ENCODE measurements at regions not wholly inside any gene's neighbourhood (a gene's known extent, or its start where the extent isn't known, plus 50 kb on each side); places are given as distances from the start of the nearest gene placed in this dataset.

DNA sequence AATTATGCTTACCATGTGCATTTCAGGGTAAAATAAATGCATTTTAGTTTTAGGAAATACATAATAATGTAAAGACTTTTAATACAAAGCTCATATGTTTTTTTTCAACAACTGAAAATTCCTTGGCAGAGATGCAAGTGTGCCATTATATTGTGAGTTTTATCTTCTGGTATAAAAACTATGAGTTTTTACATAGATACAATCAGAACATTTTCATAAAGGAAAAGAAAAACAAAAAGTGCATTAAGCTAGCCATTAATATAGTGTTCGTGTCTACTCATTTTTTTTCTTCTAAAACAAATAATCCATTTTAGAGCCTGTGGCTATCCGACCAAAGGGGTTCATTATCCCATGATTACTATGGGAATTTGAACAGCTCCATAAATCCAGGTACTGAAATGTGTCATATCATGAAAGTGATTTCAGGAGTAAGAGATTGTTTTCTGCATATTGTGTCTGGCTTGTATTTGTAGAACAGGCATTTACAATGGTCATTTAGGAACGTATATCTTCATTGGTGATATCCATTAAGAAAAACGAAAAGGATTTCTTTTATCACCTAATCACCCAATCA is 236.9 kb upstream of the SLC10A2 start:
- Histone ChIP-seq H3K9me2 (replicated peaks; ENCODE audit: insufficient read depth, low read length) (no peaks in the 10 kb centered on the region), H3K27ac (ENCODE audit: low read length) (no peak overlapping the region), H3K4me3 (ENCODE audit: low read length) (no peak overlapping the region), H3K79me2 (ENCODE audit: low read length) (no peaks in the 10 kb centered on the region), H2AFZ (ENCODE audit: low read length) (no peak overlapping the region), H3K4me2 (ENCODE audit: low read depth, low read length, poor library complexity, severe bottlenecking) (no peak overlapping the region), H3K4me1 (ENCODE audit: low read length) (no peaks in the 10 kb centered on the region), H4K20me1 (ENCODE audit: insufficient read depth, low read depth, low read length) (no peaks in the 10 kb centered on the region), H3K9ac (ENCODE audit: low read length) (no peak overlapping the region), H3K27me3 (ENCODE audit: low read length) (no peaks in the 10 kb centered on the region), H3K36me3 (ENCODE audit: insufficient read depth, low read length) (no peaks in the 10 kb centered on the region), H3K9me3 (ENCODE audit: low read length) (0 out of 2 replicates have a peak, but pooled peaks cover 5% of the 10 kb centered on the region)
- no peak for DNase-seq

DNA sequence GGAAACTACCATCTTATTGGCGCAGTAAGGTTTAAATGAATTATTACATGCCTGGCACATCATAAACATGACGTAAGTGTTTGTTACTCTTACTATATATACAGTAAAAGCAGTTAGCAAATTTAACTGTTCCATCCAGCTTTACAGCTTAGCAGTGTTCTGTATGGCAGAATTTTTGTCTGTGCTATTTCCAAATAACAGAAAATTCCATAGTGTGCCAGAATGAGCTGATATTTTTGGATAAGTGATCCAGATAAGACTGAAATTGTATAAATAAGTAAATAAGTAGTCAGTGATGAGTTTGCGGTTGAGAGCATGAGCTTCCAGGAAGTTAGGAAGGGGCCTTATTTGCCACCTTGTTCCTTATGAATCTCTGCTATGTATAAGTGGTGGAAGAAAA is 236.5 kb upstream of the SLC10A2 start:
- Histone ChIP-seq H2AFZ (ENCODE audit: low read length) (no peak overlapping the region), H3K4me1 (ENCODE audit: low read length) (no peaks in the 10 kb centered on the region), H3K4me2 (ENCODE audit: low read depth, low read length, poor library complexity, severe bottlenecking) (no peak overlapping the region), H3K79me2 (ENCODE audit: low read length) (no peaks in the 10 kb centered on the region), H3K9me2 (replicated peaks; ENCODE audit: insufficient read depth, low read length) (no peaks in the 10 kb centered on the region), H3K4me3 (ENCODE audit: low read length) (no peak overlapping the region), H3K9ac (ENCODE audit: low read length) (no peak overlapping the region), H3K27ac (ENCODE audit: low read length) (no peak overlapping the region), H3K9me3 (ENCODE audit: low read length) (peaks cover 4% of the 10 kb centered on the region; the same call in 1 of the 2 replicates), H3K36me3 (ENCODE audit: insufficient read depth, low read length) (no peaks in the 10 kb centered on the region), H3K27me3 (ENCODE audit: low read length) (no peaks in the 10 kb centered on the region), H4K20me1 (ENCODE audit: insufficient read depth, low read depth, low read length) (no peaks in the 10 kb centered on the region)
- DNase-seq, result no peak

DNA sequence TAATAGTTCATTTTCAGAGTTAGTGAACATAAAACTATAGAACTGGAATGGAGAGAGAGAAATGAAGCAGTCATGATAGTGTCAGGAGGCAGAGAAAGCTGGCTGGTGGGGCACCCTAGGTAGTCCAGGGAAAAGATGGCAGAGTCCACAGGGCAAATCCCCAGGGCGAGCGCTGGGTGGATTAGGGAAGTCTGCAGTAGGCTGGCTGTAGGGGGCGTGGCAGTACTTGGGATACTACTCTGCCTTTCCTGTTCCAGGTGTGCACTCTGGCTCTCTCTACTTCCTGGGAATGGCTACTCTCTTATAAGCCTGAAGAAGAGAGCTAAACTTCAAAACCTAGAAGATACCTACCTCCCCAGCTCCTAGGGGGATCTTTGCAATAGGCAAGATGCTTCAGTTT is 232.9 kb upstream of the SLC10A2 start:
- Histone ChIP-seq H4K20me1 (ENCODE audit: insufficient read depth, low read depth, low read length) (no peaks in the 10 kb centered on the region), H3K9me2 (replicated peaks; ENCODE audit: insufficient read depth, low read length) (no peaks in the 10 kb centered on the region), H3K9me3 (ENCODE audit: low read length) (peaks cover 11% of the 10 kb centered on the region; the same call in 1 of the 2 replicates), H3K27me3 (ENCODE audit: low read length) (no peaks in the 10 kb centered on the region), H3K79me2 (ENCODE audit: low read length) (no peaks in the 10 kb centered on the region), H3K36me3 (ENCODE audit: insufficient read depth, low read length) (no peaks in the 10 kb centered on the region), H3K4me1 (ENCODE audit: low read length) (no peaks in the 10 kb centered on the region), H3K9ac (ENCODE audit: low read length) (no peak overlapping the region), H2AFZ (ENCODE audit: low read length) (no peak overlapping the region), H3K4me2 (ENCODE audit: low read depth, low read length, poor library complexity, severe bottlenecking) (no peak overlapping the region), H3K4me3 (ENCODE audit: low read length) (no peak overlapping the region), H3K27ac (ENCODE audit: low read length) (no peak overlapping the region)
- no peak for DNase-seq

DNA sequence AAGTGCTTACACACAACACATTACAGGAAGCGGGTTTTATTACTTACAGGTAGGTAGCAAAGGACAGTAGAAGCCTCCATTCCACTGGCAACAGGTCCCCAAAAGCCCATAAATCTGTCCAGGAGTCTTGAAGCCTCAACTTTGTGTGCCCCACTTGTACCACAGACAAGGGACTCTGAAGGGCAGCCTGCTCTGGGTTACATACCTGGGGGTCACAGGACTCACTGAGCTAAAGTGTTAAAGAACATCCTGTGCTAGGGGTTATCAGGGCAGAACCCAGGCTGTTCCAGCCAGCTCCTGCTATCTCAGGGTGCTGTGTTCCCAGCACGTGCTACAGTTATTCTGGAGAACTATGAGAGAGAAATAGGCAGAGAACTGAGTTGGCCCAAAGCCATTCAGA is 230.9 kb upstream of the SLC10A2 start:
- Histone ChIP-seq H3K4me1 (ENCODE audit: low read length) (no peaks in the 10 kb centered on the region), H3K4me3 (ENCODE audit: low read length) (no peak overlapping the region), H3K4me2 (ENCODE audit: low read depth, low read length, poor library complexity, severe bottlenecking) (no peak overlapping the region), H3K79me2 (ENCODE audit: low read length) (no peaks in the 10 kb centered on the region), H3K36me3 (ENCODE audit: insufficient read depth, low read length) (no peaks in the 10 kb centered on the region), H3K27ac (ENCODE audit: low read length) (no peak overlapping the region), H3K27me3 (ENCODE audit: low read length) (no peaks in the 10 kb centered on the region), H2AFZ (ENCODE audit: low read length) (no peak overlapping the region), H4K20me1 (ENCODE audit: insufficient read depth, low read depth, low read length) (no peaks in the 10 kb centered on the region), H3K9me2 (replicated peaks; ENCODE audit: insufficient read depth, low read length) (no peaks in the 10 kb centered on the region), H3K9me3 (ENCODE audit: low read length) (peaks cover 11% of the 10 kb centered on the region; the same call in 1 of the 2 replicates), H3K9ac (ENCODE audit: low read length) (no peak overlapping the region)
- no peak for DNase-seq

DNA sequence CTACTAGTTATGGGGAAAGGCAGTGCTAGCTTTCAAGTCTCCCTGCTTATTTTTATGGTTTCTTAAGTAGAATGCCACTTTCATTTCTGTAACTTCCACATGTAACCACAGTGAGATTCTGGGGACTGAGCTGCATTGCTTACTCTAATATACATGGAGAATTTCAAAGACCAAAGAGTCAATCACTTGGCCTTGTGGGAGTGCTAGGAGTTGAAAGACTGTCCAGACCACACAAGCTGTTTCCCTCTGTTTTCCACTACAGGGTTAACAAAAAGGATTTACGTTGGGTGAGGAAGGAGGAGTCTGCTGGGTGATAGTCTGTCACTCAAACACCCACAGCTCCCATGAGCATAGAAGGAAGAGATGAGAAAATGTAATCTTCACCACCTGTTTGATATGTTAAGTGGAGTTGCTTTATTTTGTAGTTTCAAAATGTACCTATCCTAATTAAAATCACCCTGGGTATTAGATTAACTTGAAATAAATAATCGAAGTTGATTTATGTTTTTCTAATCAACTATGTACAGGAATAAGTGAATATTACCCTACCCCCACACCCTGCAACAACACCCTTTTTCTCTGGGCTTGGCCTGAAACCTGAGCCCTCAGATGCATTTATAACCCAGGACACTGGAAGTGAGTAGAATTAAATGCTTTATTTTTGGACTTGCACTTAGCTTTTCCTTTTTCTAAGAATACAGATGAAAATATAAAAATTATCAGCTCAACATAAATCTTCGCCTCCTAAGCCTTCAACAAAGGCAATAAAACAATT is 225.8 kb upstream of the SLC10A2 start:
- Histone ChIP-seq H3K27me3 (ENCODE audit: low read length) (no peaks in the 10 kb centered on the region), H3K4me1 (ENCODE audit: low read length) (no peaks in the 10 kb centered on the region), H4K20me1 (ENCODE audit: insufficient read depth, low read depth, low read length) (no peaks in the 10 kb centered on the region), H3K79me2 (ENCODE audit: low read length) (no peaks in the 10 kb centered on the region), H3K4me2 (ENCODE audit: low read depth, low read length, poor library complexity, severe bottlenecking) (no peak overlapping the region), H3K9me3 (ENCODE audit: low read length) (peaks cover 4% of the 10 kb centered on the region; the same call in 1 of the 2 replicates), H3K27ac (ENCODE audit: low read length) (no peak overlapping the region), H2AFZ (ENCODE audit: low read length) (no peak overlapping the region), H3K9me2 (replicated peaks; ENCODE audit: insufficient read depth, low read length) (no peaks in the 10 kb centered on the region), H3K9ac (ENCODE audit: low read length) (no peak overlapping the region), H3K4me3 (ENCODE audit: low read length) (no peak overlapping the region), H3K36me3 (ENCODE audit: insufficient read depth, low read length) (no peaks in the 10 kb centered on the region)
- DNase-seq, result no peak

DNA sequence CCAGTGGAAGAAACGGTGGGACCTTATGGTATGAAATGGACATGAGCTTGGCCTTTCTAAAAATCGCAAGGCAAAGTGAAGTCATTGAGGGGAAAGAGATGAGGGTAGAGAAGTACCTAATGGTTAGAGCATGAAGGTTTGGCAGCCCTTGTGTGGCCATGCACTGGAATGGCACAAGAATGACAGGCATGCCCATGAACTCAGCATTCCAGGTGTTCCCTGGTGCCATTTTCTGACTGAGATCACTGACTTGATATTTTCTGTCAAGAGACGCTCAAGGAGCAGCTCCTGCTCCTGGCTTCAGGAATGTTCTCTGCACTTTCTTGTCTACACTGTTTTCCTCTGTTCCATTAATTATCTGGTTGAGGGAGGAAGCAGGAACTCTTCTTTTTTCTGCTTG is 225.0 kb upstream of the SLC10A2 start:
- no peaks in the 10 kb centered on the region for H3K79me2 ChIP-seq (ENCODE audit: low read length)
- H3K9me2 ChIP-seq (replicated peaks; ENCODE audit: insufficient read depth, low read length), result no peaks in the 10 kb centered on the region
- H2AFZ ChIP-seq (ENCODE audit: low read length), result no peak overlapping the region
- no peak overlapping the region for H3K27ac ChIP-seq (ENCODE audit: low read length)
- no peaks in the 10 kb centered on the region; the same call in 1 of the 2 replicates for H3K9me3 ChIP-seq (ENCODE audit: low read length)
- no peak overlapping the region for H3K4me2 ChIP-seq (ENCODE audit: low read depth, low read length, poor library complexity, severe bottlenecking)
- DNase-seq, result no peak
- no peaks in the 10 kb centered on the region for H3K4me1 ChIP-seq (ENCODE audit: low read length)
- no peaks in the 10 kb centered on the region for H3K27me3 ChIP-seq (ENCODE audit: low read length)
- H3K9ac ChIP-seq (ENCODE audit: low read length), result no peak overlapping the region
- no peaks in the 10 kb centered on the region for H4K20me1 ChIP-seq (ENCODE audit: insufficient read depth, low read depth, low read length)
- no peak overlapping the region for H3K4me3 ChIP-seq (ENCODE audit: low read length)
- no peaks in the 10 kb centered on the region for H3K36me3 ChIP-seq (ENCODE audit: insufficient read depth, low read length)

DNA sequence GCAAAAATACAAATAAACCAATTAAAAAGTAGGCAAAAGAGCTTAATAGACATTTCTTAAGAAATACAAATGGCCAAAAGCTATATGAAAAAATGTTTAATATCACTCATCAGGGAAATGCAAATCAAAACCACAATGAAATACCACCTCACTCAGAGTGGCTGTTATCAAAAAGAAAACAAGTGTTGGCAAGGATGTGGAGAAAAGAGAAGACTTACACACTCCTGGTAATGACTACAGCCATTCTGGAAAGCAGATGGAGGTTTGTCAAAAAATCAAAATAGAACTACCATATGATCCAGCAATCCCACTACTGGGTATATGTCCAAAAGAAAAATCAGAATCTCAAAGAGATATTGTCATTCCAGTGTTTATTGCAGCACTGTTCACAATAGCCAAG is 223.5 kb upstream of the SLC10A2 start:
- H3K9me3 ChIP-seq (ENCODE audit: low read length), result no peaks in the 10 kb centered on the region; the same call in 1 of the 2 replicates
- H3K4me2 ChIP-seq (ENCODE audit: low read depth, low read length, poor library complexity, severe bottlenecking), result no peak overlapping the region
- H3K9ac ChIP-seq (ENCODE audit: low read length), result no peak overlapping the region
- no peaks in the 10 kb centered on the region for H4K20me1 ChIP-seq (ENCODE audit: insufficient read depth, low read depth, low read length)
- no peak for DNase-seq
- no peaks in the 10 kb centered on the region for H3K4me1 ChIP-seq (ENCODE audit: low read length)
- no peak overlapping the region for H2AFZ ChIP-seq (ENCODE audit: low read length)
- no peaks in the 10 kb centered on the region for H3K9me2 ChIP-seq (replicated peaks; ENCODE audit: insufficient read depth, low read length)
- no peak overlapping the region for H3K4me3 ChIP-seq (ENCODE audit: low read length)
- H3K36me3 ChIP-seq (ENCODE audit: insufficient read depth, low read length), result no peaks in the 10 kb centered on the region
- H3K27me3 ChIP-seq (ENCODE audit: low read length), result no peaks in the 10 kb centered on the region
- no peaks in the 10 kb centered on the region for H3K79me2 ChIP-seq (ENCODE audit: low read length)
- no peak overlapping the region for H3K27ac ChIP-seq (ENCODE audit: low read length)

DNA sequence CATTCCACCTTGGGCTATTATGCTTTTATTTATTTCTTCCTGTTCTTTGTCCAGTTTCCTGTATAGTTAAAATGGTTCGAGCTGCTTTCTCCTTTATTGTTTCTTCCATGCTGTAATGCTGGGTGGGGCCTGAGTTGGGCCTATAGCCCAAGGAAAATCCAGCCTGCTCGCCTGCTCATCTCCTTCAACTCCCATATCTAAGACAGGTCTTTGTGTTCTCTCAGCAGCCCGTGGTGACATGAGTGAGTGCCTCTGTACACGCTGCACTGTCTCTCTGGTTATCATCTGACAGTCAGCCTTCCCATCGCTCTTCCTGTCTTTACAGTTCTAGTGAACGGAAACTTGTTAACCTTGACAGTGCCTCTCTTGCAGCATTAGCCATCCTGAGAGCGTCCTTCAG is 221.9 kb upstream of the SLC10A2 start:
- no peak for DNase-seq
- no peaks in the 10 kb centered on the region for H3K36me3 ChIP-seq (ENCODE audit: insufficient read depth, low read length)
- no peak overlapping the region for H3K9ac ChIP-seq (ENCODE audit: low read length)
- no peaks in the 10 kb centered on the region for H3K9me3 ChIP-seq (ENCODE audit: low read length)
- H3K27ac ChIP-seq (ENCODE audit: low read length), result no peak overlapping the region
- no peaks in the 10 kb centered on the region for H4K20me1 ChIP-seq (ENCODE audit: insufficient read depth, low read depth, low read length)
- H3K4me2 ChIP-seq (ENCODE audit: low read depth, low read length, poor library complexity, severe bottlenecking), result no peak overlapping the region
- no peaks in the 10 kb centered on the region for H3K79me2 ChIP-seq (ENCODE audit: low read length)
- no peaks in the 10 kb centered on the region for H3K27me3 ChIP-seq (ENCODE audit: low read length)
- no peak overlapping the region for H2AFZ ChIP-seq (ENCODE audit: low read length)
- no peak overlapping the region for H3K4me3 ChIP-seq (ENCODE audit: low read length)
- H3K9me2 ChIP-seq (replicated peaks; ENCODE audit: insufficient read depth, low read length), result no peaks in the 10 kb centered on the region
- H3K4me1 ChIP-seq (ENCODE audit: low read length), result no peaks in the 10 kb centered on the region
